HCT116 (cell line): ENCODE measurements at regions not wholly inside any gene's neighbourhood (a gene's known extent, or its start where the extent isn't known, plus 50 kb on each side); places are given as distances from the start of the nearest gene placed in this dataset.

ENCODE experiments used
- ATAC-seq: fragments of 200-7000 bp; cut with Tn5 transposase; 2 replicates; pipeline ENCODE4 v1.9.1; 2020; ENCODE audit warnings: mild to moderate bottlenecking, moderate library complexity
- BruUV-seq: library from RNA; stranded (reverse); fragments of 400-500 nt; replicated peaks from 2 replicates; lab custom pipeline; 2021; lab: Mats Ljungman, UMichigan
- CTCF ChIA-PET: fragments of 300-600 bp; sonication (Branson Sonifier 250); formaldehyde crosslinking; loops from one replicate; lab custom pipeline; 2021; ENCODE audit warnings: antibody characterized with exemption; lab: Charles Lee
- POLR2A ChIA-PET: fragments of 300-600, 350-600 bp; sonication (Branson Sonifier 250); formaldehyde crosslinking; loops from one replicate; lab custom pipeline; 2021; ENCODE audit warnings: antibody characterized with exemption; lab: Charles Lee
- RAD21 ChIA-PET, 2 experiments: fragments of 300-600 bp; sonication (Branson Sonifier 250); formaldehyde crosslinking; loops; one replicate each; lab custom pipeline; 2023; ENCODE audit warnings: low total read pairs in 2 of 2; ENCODE audit not compliant: uncharacterized antibody in 2 of 2, unreplicated experiment in 2 of 2, low non-redundant PET in 1 of 2; lab: Charles Lee
- DNase-seq: peaks from one replicate; pipeline ENCODE4 v3.0.0-alpha.2; 2010; ENCODE audit warnings: low read depth, low spot score
- H2AFZ ChIP-seq: fragments of 200-600 bp; shearing (Covaris generic), sonication (generic); 2 replicates; pipeline ENCODE4 v1.6.1; 2017; ENCODE audit warnings: low read depth, mixed run types, mixed read lengths, antibody characterized with exemption, low read length; ENCODE audit not compliant: poor library complexity, severe bottlenecking
- H3K27ac ChIP-seq: 2 replicates; pipeline ENCODE4 v1.5.1; 2012; ENCODE audit warnings: low read depth, low read length
- H3K27me3 ChIP-seq: fragments of 200-600 bp; sonication (generic); 2 replicates; pipeline ENCODE4 v1.6.1; 2016; ENCODE audit warnings: mixed run types, low read length, mixed read lengths; ENCODE audit not compliant: insufficient read depth
- H3K36me3 ChIP-seq, 2 experiments: fragments of 200-500 bp in 1 of 2; fragments of 200-600 bp in 1 of 2; sonication (Bioruptor generic) in 1 of 2; sonication (generic) in 1 of 2; 2 replicates each; pipeline versions ENCODE4 v1.5.1 to v1.6.1; 2014 to 2016; ENCODE audit warnings: low read length in 2 of 2, inconsistent platforms in 1 of 2, mixed read lengths in 1 of 2, mixed run types in 1 of 2; ENCODE audit not compliant: insufficient read depth in 2 of 2, control insufficient read depth in 1 of 2
- H3K4me1 ChIP-seq, 2 experiments: fragments of 200-600 bp in 1 of 2; sonication (generic) in 1 of 2; 2 replicates each; pipeline versions ENCODE4 v1.5.1 to v1.6.1; 2012 to 2017; ENCODE audit warnings: low read length in 2 of 2, inconsistent platforms in 1 of 2, mild to moderate bottlenecking in 1 of 2, mixed read lengths in 1 of 2, mixed run types in 1 of 2, moderate library complexity in 1 of 2; ENCODE audit not compliant: insufficient read depth in 2 of 2, control insufficient read depth in 1 of 2
- H3K4me2 ChIP-seq: fragments of 200-600 bp; sonication (generic); 2 replicates; pipeline ENCODE4 v1.6.1; 2017; ENCODE audit warnings: mixed run types, low read length, mixed read lengths
- H3K4me3 ChIP-seq, 2 experiments: fragments of 200-600 bp in 1 of 2; sonication (generic) in 1 of 2; replicated peaks in 1 of 2; 2 replicates each; pipeline ENCODE4 v1.5.1; 2011 to 2016; ENCODE audit warnings: low read length in 2 of 2, control low read depth in 1 of 2, low read depth in 1 of 2, mild to moderate bottlenecking in 1 of 2, mixed read lengths in 1 of 2, mixed run types in 1 of 2
- H3K79me2 ChIP-seq: fragments of 200-600 bp; sonication (generic); 2 replicates; pipeline ENCODE4 v1.6.1; 2017; ENCODE audit warnings: mild to moderate bottlenecking, mixed run types, low read length, moderate library complexity, mixed read lengths; ENCODE audit not compliant: insufficient read depth
- H3K9ac ChIP-seq: fragments of 200-600 bp; sonication (generic); 2 replicates; pipeline ENCODE4 v1.6.1; 2016; ENCODE audit warnings: low read length, mixed read lengths
- H3K9me2 ChIP-seq: fragments of 200-600 bp; sonication (generic), shearing (Covaris generic); 2 replicates; pipeline ENCODE4 v1.6.1; 2017; ENCODE audit warnings: mixed run types, mild to moderate bottlenecking, moderate library complexity; ENCODE audit not compliant: insufficient read depth
- H3K9me3 ChIP-seq, 2 experiments: fragments of 200-500 bp in 1 of 2; fragments of 200-600 bp in 1 of 2; sonication (Bioruptor generic) in 1 of 2; sonication (generic) in 1 of 2; 2 replicates each; pipeline ENCODE4 v1.6.1; 2014 to 2017; ENCODE audit warnings: low read length in 2 of 2, mixed read lengths in 2 of 2, inconsistent platforms in 1 of 2, low read depth in 1 of 2, mild to moderate bottlenecking in 1 of 2, mixed run types in 1 of 2, moderate library complexity in 1 of 2; ENCODE audit not compliant: control insufficient read depth in 1 of 2, insufficient read depth in 1 of 2
- H4K20me1 ChIP-seq: fragments of 200-600 bp; sonication (generic), shearing (Covaris generic); 2 replicates; pipeline ENCODE4 v1.6.1; 2017; ENCODE audit warnings: mixed run types, mild to moderate bottlenecking, moderate library complexity; ENCODE audit not compliant: insufficient read depth
- CBX3 ChIP-seq: IDR thresholded peaks from 2 replicates; pipeline ENCODE4 v1.6.1; 2012; ENCODE audit warnings: low read depth
- POLR2A ChIP-seq: IDR thresholded peaks from 2 replicates; pipeline ENCODE4 v1.7.0; 2011; ENCODE audit warnings: borderline replicate concordance; ENCODE audit not compliant: insufficient read depth, insufficient read length; ENCODE audit errors: extremely low read depth
- POLR2AphosphoS5 ChIP-seq: IDR thresholded peaks from 2 replicates; pipeline ENCODE4 v1.6.1; 2011; ENCODE audit warnings: mild to moderate bottlenecking, low read depth, low read length, moderate library complexity
- RAD21 ChIP-seq: IDR thresholded peaks from 2 replicates; pipeline ENCODE4 v1.6.1; 2012; ENCODE audit warnings: low read depth, mild to moderate bottlenecking
- TCF7L2 ChIP-seq: IDR thresholded peaks from 2 replicates; pipeline ENCODE4 v1.7.0; 2011; ENCODE audit warnings: borderline replicate concordance, inconsistent platforms; ENCODE audit not compliant: insufficient read depth, insufficient read length; ENCODE audit errors: extremely low read depth
- ZFX ChIP-seq: fragments of 450-650 bp; IDR thresholded peaks from 2 replicates; pipeline ENCODE4 v1.6.1; 2017
- intact Hi-C: fragments of 100-400 bp; cut with micrococcal nuclease; formaldehyde crosslinking; loops from 2 replicates; pipeline ENCODE4 v1.10.0; 2022
- TF ChIP-seq, protein P1 (sequence below): IDR thresholded peaks from 2 replicates; pipeline ENCODE4 v1.6.1; 2012; ENCODE audit warnings: low read depth
- TF ChIP-seq, protein P2 (sequence below): IDR thresholded peaks from 2 replicates; pipeline ENCODE4 v1.6.1; 2011; ENCODE audit warnings: mild to moderate bottlenecking, low read length, moderate library complexity; ENCODE audit not compliant: insufficient replicate concordance; ENCODE audit errors: extremely low read depth

DNA sequence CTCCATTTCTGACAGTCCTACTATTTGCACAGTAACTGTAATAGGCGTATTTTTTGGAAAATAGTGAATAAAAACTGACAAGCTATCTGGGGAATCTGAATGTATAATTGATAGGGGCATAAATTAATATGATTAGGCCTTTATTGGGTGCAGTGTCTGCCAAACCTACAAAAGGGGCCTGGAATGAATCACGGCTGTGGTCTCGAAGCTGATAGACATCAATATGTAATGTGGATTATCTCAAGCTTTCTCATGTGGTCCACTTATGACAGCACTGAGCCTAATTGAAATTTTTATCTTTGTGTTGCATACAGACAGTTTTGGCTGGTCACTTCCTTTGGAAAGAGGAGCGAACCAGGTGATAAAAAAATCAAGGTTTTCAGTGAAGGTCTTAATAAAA, 450.4 kb downstream of the GPATCH2 start:
- no peaks in the 10 kb centered on the region for H3K79me2 ChIP-seq
- ATAC-seq, result no peak
- H3K9me2 ChIP-seq, result no peaks in the 10 kb centered on the region
- TF ChIP-seq RAD21, result no peak
- TF ChIP-seq, protein P1, sequence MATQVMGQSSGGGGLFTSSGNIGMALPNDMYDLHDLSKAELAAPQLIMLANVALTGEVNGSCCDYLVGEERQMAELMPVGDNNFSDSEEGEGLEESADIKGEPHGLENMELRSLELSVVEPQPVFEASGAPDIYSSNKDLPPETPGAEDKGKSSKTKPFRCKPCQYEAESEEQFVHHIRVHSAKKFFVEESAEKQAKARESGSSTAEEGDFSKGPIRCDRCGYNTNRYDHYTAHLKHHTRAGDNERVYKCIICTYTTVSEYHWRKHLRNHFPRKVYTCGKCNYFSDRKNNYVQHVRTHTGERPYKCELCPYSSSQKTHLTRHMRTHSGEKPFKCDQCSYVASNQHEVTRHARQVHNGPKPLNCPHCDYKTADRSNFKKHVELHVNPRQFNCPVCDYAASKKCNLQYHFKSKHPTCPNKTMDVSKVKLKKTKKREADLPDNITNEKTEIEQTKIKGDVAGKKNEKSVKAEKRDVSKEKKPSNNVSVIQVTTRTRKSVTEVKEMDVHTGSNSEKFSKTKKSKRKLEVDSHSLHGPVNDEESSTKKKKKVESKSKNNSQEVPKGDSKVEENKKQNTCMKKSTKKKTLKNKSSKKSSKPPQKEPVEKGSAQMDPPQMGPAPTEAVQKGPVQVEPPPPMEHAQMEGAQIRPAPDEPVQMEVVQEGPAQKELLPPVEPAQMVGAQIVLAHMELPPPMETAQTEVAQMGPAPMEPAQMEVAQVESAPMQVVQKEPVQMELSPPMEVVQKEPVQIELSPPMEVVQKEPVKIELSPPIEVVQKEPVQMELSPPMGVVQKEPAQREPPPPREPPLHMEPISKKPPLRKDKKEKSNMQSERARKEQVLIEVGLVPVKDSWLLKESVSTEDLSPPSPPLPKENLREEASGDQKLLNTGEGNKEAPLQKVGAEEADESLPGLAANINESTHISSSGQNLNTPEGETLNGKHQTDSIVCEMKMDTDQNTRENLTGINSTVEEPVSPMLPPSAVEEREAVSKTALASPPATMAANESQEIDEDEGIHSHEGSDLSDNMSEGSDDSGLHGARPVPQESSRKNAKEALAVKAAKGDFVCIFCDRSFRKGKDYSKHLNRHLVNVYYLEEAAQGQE, result no peak
- TF ChIP-seq POLR2AphosphoS5, result no peak
- TF ChIP-seq CBX3, result no peak
- TF ChIP-seq POLR2A, result no peak
- TF ChIP-seq, protein P2, sequence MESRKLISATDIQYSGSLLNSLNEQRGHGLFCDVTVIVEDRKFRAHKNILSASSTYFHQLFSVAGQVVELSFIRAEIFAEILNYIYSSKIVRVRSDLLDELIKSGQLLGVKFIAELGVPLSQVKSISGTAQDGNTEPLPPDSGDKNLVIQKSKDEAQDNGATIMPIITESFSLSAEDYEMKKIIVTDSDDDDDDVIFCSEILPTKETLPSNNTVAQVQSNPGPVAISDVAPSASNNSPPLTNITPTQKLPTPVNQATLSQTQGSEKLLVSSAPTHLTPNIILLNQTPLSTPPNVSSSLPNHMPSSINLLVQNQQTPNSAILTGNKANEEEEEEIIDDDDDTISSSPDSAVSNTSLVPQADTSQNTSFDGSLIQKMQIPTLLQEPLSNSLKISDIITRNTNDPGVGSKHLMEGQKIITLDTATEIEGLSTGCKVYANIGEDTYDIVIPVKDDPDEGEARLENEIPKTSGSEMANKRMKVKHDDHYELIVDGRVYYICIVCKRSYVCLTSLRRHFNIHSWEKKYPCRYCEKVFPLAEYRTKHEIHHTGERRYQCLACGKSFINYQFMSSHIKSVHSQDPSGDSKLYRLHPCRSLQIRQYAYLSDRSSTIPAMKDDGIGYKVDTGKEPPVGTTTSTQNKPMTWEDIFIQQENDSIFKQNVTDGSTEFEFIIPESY, result no peak
- TF ChIP-seq ZFX, result no peak
- TF ChIP-seq TCF7L2, result no peak
- no peak overlapping the region for H2AFZ ChIP-seq
- ChIA-PET POLR2A (no interaction called here), CTCF (no interaction called here), RAD21 (no interaction called here)
- H3K27me3 ChIP-seq, result no peaks in the 10 kb centered on the region
- no peaks in the 10 kb centered on the region for H4K20me1 ChIP-seq
- BruUV-seq, result no TSS peak
- intact Hi-C loops, result no loop called here
- no peak overlapping the region for H3K27ac ChIP-seq
- H3K4me2 ChIP-seq, result no peak overlapping the region
- no peak overlapping the region for H3K9ac ChIP-seq
- no peaks in the 10 kb centered on the region for H3K36me3 ChIP-seq
- no peaks in the 10 kb centered on the region for H3K9me3 ChIP-seq
- DNase-seq, result no peak
- no peaks in the 10 kb centered on the region for H3K4me1 ChIP-seq
- H3K4me3 ChIP-seq, result no peak overlapping the region
